ENCODE measurements at regions not wholly inside any gene's neighbourhood (a gene's known extent, or its start where the extent isn't known, plus 50 kb on each side); places are given as distances from the start of the nearest gene placed in this dataset.

DNA sequence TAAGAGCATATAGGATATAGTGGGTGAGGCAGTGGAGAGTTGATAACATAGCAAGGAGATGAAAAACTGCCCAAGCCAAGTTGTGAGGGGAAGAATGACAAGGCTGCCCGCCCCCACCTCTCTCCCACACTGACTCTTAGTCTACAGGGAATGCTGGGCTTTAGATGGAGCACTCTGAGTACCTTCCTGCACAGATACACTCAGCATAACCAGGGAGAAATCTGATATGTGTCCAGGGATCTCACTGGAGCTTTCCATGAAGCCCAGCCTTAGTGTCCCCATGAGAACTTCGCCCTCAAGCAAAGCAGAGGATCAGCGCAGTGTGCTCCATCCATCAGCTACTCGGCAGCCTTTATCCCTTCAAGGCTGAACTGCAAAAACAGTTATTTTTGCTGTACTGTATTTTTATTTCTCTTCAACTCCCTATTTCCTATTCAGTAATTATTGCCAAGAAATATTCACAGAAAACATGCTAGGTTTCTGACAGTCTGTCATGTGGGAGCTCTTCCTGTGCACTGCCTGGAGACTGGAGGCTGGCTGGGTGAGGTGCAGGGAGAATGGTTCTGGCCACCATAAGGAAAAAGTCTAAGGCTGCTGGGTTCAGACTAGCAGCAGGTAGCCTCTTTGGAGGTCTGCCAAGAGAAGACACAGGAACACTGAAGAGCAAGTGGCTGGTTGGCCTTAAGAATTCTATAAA is 475.2 kb upstream of the PPP2R3A start:
- DNase-seq (ENCODE audit: low read depth): no peak
- TF ChIP-seq, protein P1, sequence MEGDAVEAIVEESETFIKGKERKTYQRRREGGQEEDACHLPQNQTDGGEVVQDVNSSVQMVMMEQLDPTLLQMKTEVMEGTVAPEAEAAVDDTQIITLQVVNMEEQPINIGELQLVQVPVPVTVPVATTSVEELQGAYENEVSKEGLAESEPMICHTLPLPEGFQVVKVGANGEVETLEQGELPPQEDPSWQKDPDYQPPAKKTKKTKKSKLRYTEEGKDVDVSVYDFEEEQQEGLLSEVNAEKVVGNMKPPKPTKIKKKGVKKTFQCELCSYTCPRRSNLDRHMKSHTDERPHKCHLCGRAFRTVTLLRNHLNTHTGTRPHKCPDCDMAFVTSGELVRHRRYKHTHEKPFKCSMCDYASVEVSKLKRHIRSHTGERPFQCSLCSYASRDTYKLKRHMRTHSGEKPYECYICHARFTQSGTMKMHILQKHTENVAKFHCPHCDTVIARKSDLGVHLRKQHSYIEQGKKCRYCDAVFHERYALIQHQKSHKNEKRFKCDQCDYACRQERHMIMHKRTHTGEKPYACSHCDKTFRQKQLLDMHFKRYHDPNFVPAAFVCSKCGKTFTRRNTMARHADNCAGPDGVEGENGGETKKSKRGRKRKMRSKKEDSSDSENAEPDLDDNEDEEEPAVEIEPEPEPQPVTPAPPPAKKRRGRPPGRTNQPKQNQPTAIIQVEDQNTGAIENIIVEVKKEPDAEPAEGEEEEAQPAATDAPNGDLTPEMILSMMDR (IDR thresholded peaks at IDR 0.05; ENCODE audit: low read depth, low read length, missing control alignments): no peak
- H3K4me3 ChIP-seq (ENCODE audit: low read depth, low read length): no peak overlapping the region

DNA sequence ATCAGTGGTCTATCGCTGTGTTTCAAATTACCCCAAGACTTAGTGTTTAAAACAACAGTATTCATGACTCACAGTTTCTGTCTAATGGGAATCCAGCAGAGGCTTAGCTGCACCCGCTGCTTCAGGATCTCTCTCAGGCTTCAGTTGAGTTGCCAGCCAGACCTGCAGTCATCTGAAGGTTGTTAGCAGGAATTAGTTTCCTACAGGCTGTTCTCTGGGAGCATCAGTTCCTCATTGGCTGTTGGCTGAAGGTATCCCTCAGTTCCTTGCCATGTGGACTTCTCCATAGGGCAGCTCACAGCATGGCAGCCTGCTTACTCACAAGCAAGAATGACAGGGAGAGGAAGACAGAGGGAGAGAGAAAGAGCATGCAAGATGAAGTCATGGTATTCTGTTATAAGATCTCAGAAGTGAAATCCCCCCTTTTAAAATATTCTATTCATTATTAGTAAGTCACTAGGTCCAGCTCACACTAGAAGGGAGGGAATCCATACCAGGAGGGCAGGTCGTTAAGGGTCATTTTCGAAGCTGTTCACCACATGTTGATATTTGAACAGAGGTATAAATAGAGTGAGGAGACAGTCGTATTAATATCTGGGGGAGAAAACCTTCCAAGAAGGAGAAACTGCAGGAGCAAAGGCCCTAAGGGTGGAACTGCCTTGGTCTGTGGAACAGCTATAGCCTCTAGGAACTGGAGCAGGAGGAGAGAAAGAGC is 473.9 kb upstream of the PPP2R3A start:
- TF ChIP-seq, protein P1 (IDR thresholded peaks at IDR 0.05; ENCODE audit: low read depth, low read length, missing control alignments): no peak
- no peak overlapping the region for H3K4me3 ChIP-seq (ENCODE audit: low read depth, low read length)
- DNase-seq (ENCODE audit: low read depth): no peak

DNA sequence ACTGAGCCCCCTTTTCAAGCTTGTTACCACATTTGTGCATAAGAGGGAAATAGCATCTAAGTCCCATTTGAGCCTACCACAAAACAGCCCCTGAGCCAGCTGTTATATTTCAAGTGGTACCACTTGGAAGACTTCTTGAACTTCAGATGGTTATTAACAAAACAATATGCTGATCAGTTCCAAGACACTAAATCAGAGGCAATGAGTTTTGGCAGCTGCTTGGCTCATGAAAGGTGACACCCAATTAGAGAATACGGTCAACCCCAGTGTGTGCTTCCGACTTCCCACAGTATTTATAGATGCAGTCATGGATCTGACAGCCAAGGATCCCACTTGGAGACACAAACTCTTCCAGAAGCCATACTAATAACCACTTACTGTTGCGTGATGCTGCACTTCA is 469.6 kb upstream of the PPP2R3A start:
- no peak for DNase-seq (ENCODE audit: low read depth)
- H3K4me3 ChIP-seq (ENCODE audit: low read depth, low read length): no peak overlapping the region
- TF ChIP-seq, protein P1 (IDR thresholded peaks at IDR 0.05; ENCODE audit: low read depth, low read length, missing control alignments): no peak

DNA sequence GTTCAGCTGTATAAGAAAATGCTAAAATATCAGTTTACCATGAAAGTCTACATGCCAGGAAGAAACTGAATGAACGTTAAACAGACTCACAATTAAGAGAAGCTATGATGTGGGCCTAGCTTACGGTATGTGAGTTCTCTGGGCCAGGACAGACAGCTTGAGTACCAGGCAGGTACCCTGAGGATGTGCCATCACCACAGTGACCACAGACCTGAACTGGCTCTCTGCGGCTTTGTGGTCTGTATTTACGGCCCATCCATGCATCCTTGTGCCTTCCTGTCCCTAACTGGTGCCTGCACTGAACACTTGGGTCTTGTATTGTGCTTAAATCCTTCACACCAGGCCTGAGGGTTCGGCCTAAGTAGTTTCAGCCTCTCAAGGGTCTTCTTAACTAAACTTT is 467.5 kb upstream of the PPP2R3A start:
- no peak overlapping the region for H3K4me3 ChIP-seq (ENCODE audit: low read depth, low read length)
- TF ChIP-seq, protein P1 (IDR thresholded peaks at IDR 0.05; ENCODE audit: low read depth, low read length, missing control alignments): no peak
- DNase-seq (ENCODE audit: low read depth): no peak

DNA sequence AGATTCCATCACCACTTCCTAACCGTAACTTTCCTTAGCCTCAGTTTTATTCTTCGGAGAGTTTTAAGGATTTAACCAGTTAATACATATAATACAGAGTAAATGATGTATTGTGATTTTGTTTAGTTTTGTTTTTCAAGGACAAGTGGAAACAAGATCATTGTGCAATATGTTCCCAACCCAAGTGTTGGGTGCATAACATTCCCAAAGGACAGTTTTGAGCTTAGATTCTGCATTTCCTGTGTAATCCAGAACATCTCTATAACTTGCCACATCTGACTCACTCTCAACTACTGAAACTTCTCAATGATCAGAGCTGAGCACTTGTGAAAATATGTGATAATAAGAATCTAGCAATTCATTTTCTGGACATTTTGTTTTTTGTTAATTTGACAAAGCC is 466.1 kb upstream of the PPP2R3A start:
- no peak overlapping the region for H3K4me3 ChIP-seq (ENCODE audit: low read depth, low read length)
- DNase-seq (ENCODE audit: low read depth): no peak
- TF ChIP-seq, protein P1 (IDR thresholded peaks at IDR 0.05; ENCODE audit: low read depth, low read length, missing control alignments): no peak

DNA sequence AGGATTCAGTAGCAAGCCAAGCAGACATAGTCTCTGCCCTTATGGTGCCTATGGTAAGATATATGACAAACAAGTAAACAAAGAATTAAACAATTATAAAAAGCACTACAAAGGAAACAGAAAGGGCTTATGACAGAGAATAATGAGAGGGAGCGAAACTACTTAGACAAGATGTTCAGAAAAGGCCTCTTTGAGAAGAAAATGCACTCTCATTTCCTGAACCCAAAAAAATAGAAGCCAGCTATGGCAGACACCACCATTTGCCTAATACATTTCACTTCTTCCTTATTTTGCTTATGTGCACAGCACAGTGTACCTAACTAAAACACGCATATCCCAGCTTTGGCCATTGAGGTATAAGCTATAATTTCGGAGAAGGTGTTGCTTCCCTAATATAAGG is 465.5 kb upstream of the PPP2R3A start:
- no peak for DNase-seq (ENCODE audit: low read depth)
- TF ChIP-seq, protein P1 (IDR thresholded peaks at IDR 0.05; ENCODE audit: low read depth, low read length, missing control alignments): no peak
- no peak overlapping the region for H3K4me3 ChIP-seq (ENCODE audit: low read depth, low read length)
